ENCODE measurements at regions not wholly inside any gene's neighbourhood (a gene's known extent, or its start where the extent isn't known, plus 50 kb on each side); places are given as distances from the start of the nearest gene placed in this dataset.

DNA sequence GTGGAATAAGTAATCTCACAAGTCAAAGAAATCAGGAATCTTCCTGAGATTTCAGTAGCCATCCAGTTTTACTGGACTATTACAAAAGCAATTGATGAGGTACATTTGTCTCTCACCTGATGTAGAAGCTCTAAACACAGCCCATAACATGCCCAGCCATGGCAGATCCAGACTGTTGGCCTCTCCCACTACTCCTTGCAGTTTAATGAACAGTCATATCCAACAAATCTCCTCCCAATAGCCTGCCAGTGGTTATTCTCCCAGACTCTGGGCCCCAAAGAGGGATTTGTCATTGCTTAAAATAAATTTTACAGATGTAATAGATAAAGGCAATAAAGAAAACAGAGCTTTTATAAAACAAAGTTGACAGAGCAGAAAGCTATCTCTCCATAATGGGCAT, 80.8 kb downstream of the ZNF608 start:
- H3K27ac ChIP-seq (ENCODE audit: low read depth in 2 of 2, low read length in 1 of 2): peak overlapping the region; percentile 18 to 40; a peak in 2 of 4 replicates
- ChIA-PET POLR2A (no interaction called here), CTCF (interaction anchor here (0.9 kb wide), 1 partner anchor 16 kb away, joined by 4 read pairs; no protein-coding TSS in a partner anchor)
- H3K4me1 ChIP-seq (ENCODE audit: control insufficient read depth in 1 of 2, insufficient read depth in 2 of 2, low read depth in 1 of 2, low read length in 1 of 2): peaks cover 27 to 36% of the 10 kb centered on the region in 2 experiments
- H3K27me3 ChIP-seq (ENCODE audit: insufficient read depth): no peaks in the 10 kb centered on the region
- TF ChIP-seq TCF12 (IDR thresholded peaks at IDR 0.05) (peak; percentile 28; the same call in 1 of the 2 replicates), TAF1 (IDR thresholded peaks at IDR 0.05; ENCODE audit: borderline replicate concordance, low read depth, low read length) (no peak), MXI1 (IDR thresholded peaks at IDR 0.05; ENCODE audit: low read depth, low read length) (no peak), PBX3 (IDR thresholded peaks at IDR 0.05) (peak; percentile 15; the same call in 1 of the 2 replicates), FOSL2 (IDR thresholded peaks at IDR 0.05; ENCODE audit: borderline replicate concordance, low read depth) (no peak), RXRA (IDR thresholded peaks at IDR 0.05; ENCODE audit: borderline replicate concordance, low read depth) (no peak), RAD21 (IDR thresholded peaks at IDR 0.05; ENCODE audit: low read length) (no peak), FOXM1 (IDR thresholded peaks at IDR 0.05; ENCODE audit: low read depth) (no peak), EP300 (IDR thresholded peaks at IDR 0.05; ENCODE audit: borderline replicate concordance in 1 of 2, low read depth in 1 of 2, low read length in 1 of 2) (peak in 1 of 2 experiments; percentile 13; a peak in 1 of 4 replicates), ELF1 (IDR thresholded peaks at IDR 0.05) (no peak)
- H4K20me1 ChIP-seq (ENCODE audit: insufficient read depth): no peaks in the 10 kb centered on the region
- H3K4me2 ChIP-seq: no peak overlapping the region
- H3K9me2 ChIP-seq: no peaks in the 10 kb centered on the region
- no peaks in the 10 kb centered on the region for H3K9me3 ChIP-seq
- H3K4me3 ChIP-seq (ENCODE audit: low read depth in 2 of 2, low read length in 1 of 2): no peak overlapping the region
- no peak for DNase-seq
- H2AFZ ChIP-seq (ENCODE audit: low read depth): no peak overlapping the region
- no peaks in the 10 kb centered on the region for H3K36me3 ChIP-seq (replicated peaks in 1 of 2; ENCODE audit: control insufficient read depth in 1 of 2, insufficient read depth in 2 of 2, low read length in 1 of 2)
- no peaks in the 10 kb centered on the region for H3K79me2 ChIP-seq (ENCODE audit: insufficient read depth)
- peaks cover under 1% of the 10 kb centered on the region for H3F3A ChIP-seq (replicated peaks; ENCODE audit: insufficient read depth)
- no peak overlapping the region for H3K9ac ChIP-seq

GRCh38 chr5:124665035-124665434, 81.4 kb downstream of the ZNF608 start:
- peaks cover 3% of the 10 kb centered on the region for H3F3A ChIP-seq (replicated peaks; ENCODE audit: insufficient read depth)
- 82% methylated on average over 2 of the region's 2 CpGs for WGBS (ENCODE audit: low lambda C conversion rate)
- H2AFZ ChIP-seq (ENCODE audit: low read depth): no peak overlapping the region
- H3K36me3 ChIP-seq (replicated peaks in 1 of 2; ENCODE audit: control insufficient read depth in 1 of 2, insufficient read depth in 2 of 2, low read length in 1 of 2): no peaks in the 10 kb centered on the region
- H3K27me3 ChIP-seq (ENCODE audit: insufficient read depth): no peaks in the 10 kb centered on the region
- no peaks in the 10 kb centered on the region for H3K9me2 ChIP-seq
- H4K20me1 ChIP-seq (ENCODE audit: insufficient read depth): no peaks in the 10 kb centered on the region
- ChIA-PET POLR2A (no interaction called here), CTCF (no interaction called here)
- H3K27ac ChIP-seq (ENCODE audit: low read depth in 2 of 2, low read length in 1 of 2): peak overlapping the region in 1 of 2 experiments; percentile 18; a peak in 1 of 4 replicates
- DNase-seq: no peak
- H3K79me2 ChIP-seq (ENCODE audit: insufficient read depth): no peaks in the 10 kb centered on the region
- H3K4me3 ChIP-seq (ENCODE audit: low read depth in 2 of 2, low read length in 1 of 2): no peak overlapping the region
- H3K4me1 ChIP-seq (ENCODE audit: control insufficient read depth in 1 of 2, insufficient read depth in 2 of 2, low read depth in 1 of 2, low read length in 1 of 2): peaks cover 33 to 38% of the 10 kb centered on the region in 2 experiments
- TF ChIP-seq GATA2 (CRISPR knock-in tag; IDR thresholded peaks at IDR 0.05) (no peak), TCF12 (IDR thresholded peaks at IDR 0.05) (peak; percentile 21; the same call in 1 of the 2 replicates)
- no peak overlapping the region for H3K9ac ChIP-seq
- H3K9me3 ChIP-seq: no peaks in the 10 kb centered on the region
- no peak overlapping the region for H3K4me2 ChIP-seq

- Histone ChIP-seq H3K4me1 (ENCODE audit: control insufficient read depth in 1 of 2, insufficient read depth in 2 of 2, low read depth in 1 of 2, low read length in 1 of 2) (peaks cover 41 to 45% of the 10 kb centered on the region in 2 experiments), H3K4me2 (no peak overlapping the region), H4K20me1 (ENCODE audit: insufficient read depth) (no peaks in the 10 kb centered on the region), H3K9me2 (no peaks in the 10 kb centered on the region), H3K9me3 (no peaks in the 10 kb centered on the region), H3F3A (replicated peaks; ENCODE audit: insufficient read depth) (peaks cover 3% of the 10 kb centered on the region), H2AFZ (ENCODE audit: low read depth) (no peak overlapping the region), H3K27me3 (ENCODE audit: insufficient read depth) (no peaks in the 10 kb centered on the region), H3K79me2 (ENCODE audit: insufficient read depth) (no peaks in the 10 kb centered on the region), H3K9ac (no peak overlapping the region), H3K36me3 (replicated peaks in 1 of 2; ENCODE audit: control insufficient read depth in 1 of 2, insufficient read depth in 2 of 2, low read length in 1 of 2) (no peaks in the 10 kb centered on the region), H3K27ac (ENCODE audit: low read depth in 2 of 2, low read length in 1 of 2) (no peak overlapping the region), H3K4me3 (ENCODE audit: low read depth in 2 of 2, low read length in 1 of 2) (no peak overlapping the region)
- TF ChIP-seq ELF1 (IDR thresholded peaks at IDR 0.05) (no peak), RXRA (IDR thresholded peaks at IDR 0.05; ENCODE audit: borderline replicate concordance, low read depth) (no peak), JUND (IDR thresholded peaks at IDR 0.05) (no peak), POLR2AphosphoS5 (IDR thresholded peaks at IDR 0.05; ENCODE audit: low read depth, low read length) (no peak), TEAD4 (IDR thresholded peaks at IDR 0.05; ENCODE audit: borderline replicate concordance, insufficient read depth) (no peak), NFIC (IDR thresholded peaks at IDR 0.05; ENCODE audit: borderline replicate concordance) (no peak)
- no peak for DNase-seq
- POLR2A ChIA-PET: no interaction called here
- WGBS (ENCODE audit: low lambda C conversion rate): 87% methylated on average over 1 of the region's 1 CpG
- CTCF ChIA-PET: interaction anchor here (1.4 kb wide), 1 partner anchor 75 kb away, joined by 3 read pairs; no protein-coding TSS in a partner anchor
Measured at GRCh38 chr5:124664287-124664686, 82.2 kb downstream of the ZNF608 start.

Measured in SK-N-SH (cell line).